NCI-H524 treated with DMSO at 0.1 percent for 48 hours (cell line): ENCODE measurements at regions not wholly inside any gene's neighbourhood (a gene's known extent, or its start where the extent isn't known, plus 50 kb on each side); places are given as distances from the start of the nearest gene placed in this dataset.
"Not testable (repeated sequence)": the region's sequence is repeated elsewhere in the genome, so short reads cannot be mapped to it uniquely, and the experiment has no call there.

Experiments
- DNase-seq: peaks from one replicate; lab custom pipeline; 2025; lab: John Stamatoyannopoulos, UW

DNA sequence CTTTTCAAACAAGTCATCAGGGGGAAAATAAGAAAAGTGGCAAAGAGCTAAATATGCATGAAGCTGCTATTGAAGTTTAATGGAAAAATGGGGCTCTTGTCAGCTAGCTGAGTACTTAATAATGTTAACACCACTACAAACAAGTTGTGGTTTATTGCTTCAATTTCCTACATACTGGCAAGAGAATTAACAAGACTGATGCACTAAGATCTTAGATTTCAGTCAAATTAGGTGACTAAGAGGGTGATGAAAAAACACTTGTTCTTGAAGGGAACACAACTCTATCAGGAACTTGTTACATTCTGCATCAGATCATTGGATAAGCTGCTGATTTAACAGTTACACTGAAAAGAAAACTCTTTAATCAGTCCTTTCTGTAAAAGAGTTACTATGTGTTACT lies 234.6 kb upstream of the AFF2 start:
- no peak for DNase-seq

DNA sequence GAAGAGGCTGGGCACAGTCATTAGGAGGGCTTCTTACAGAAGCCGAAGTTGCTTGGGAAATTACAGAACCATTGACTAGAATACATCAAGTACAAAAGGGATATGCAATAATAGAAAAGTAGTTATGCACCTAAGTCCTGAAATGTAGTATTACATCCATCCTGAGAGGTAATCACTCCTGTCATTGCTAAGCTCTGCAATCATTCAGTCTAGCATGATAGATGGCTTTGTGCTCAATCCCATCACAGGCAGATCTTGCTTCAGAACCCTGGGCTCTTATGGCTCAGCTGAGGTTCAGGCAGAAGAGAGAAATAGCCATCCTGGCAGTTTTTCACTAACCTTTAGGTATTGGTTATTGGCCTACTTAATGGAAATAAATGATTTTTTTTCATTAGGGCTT lies 231.7 kb upstream of the AFF2 start:
- no peak for DNase-seq

DNA sequence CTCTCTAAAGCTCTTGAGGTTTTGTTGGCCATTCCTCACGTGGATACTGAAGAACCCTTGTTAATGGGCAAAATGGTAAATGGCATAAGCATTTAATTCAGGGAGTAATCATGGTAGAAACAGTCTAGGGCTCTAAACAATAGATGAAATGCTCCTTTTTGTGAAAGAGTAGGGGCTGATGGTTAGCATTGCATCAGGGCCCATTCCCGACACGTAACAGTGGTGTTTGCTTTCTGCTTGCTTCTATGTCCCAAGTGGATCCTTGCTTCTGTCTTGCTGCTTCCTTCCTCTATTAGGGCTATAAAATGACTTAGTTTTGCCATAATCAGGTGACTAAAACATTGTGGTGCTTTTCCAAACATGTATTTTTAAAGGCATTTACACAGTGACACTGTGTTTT lies 230.9 kb upstream of the AFF2 start:
- DNase-seq = no peak

DNA sequence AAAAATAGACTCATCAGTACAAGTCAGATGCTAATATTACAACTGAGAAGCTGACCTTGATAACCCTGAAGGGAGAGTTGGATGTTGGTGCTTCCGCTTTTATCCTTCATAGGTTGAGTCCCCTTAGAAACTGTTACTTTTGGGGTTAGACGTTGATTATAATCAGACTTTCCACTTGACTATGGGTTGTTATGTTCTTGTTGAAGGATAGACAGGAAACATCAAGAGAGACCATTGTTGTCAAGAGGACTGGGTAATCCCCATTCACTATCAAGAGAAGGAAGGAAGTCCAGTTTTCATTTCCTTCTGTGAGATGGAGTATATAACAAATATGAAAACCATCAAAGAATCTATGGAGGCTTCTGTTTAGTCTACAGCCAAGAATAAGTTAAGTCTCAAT lies 229.9 kb upstream of the AFF2 start:
- DNase-seq = no peak

DNA sequence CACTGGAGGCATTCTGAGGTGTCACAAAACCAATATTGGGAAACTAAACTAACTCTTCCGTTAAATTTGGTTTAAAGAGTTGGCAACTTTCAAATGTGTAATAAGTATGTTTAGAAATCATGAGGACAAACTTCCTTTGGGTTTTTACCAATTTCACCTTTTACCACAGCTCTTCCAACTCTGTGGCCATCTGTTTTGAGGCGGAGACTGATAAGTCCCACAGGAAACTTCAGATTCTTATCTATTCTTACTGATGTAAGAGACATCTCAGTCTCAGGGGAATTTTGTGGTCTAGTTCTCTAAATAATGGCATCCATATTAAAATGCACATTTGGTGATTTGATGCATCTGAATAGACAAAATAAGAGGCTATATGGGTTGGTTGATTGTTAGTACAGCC lies 229.2 kb upstream of the AFF2 start:
- no peak for DNase-seq

DNA sequence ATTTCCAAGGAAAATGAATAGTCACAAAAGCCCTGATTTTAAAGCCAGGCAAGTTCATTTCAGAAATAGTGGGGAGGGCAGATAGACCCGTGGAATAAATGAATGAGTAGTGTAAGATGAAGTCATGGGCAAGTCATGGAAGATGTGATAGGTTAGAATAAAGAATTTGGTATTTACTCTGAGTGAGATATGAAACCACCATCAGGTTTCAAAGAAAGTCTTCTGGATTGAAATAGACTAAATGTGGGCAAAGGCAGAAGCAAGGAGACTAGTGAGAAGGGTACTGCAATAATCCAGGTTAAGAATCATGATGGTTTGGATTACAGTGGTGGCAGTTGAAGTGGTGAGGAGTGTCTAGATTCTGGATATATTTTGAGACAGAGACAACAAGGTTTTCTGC lies 218.5 kb upstream of the AFF2 start:
- no peak for DNase-seq

DNA sequence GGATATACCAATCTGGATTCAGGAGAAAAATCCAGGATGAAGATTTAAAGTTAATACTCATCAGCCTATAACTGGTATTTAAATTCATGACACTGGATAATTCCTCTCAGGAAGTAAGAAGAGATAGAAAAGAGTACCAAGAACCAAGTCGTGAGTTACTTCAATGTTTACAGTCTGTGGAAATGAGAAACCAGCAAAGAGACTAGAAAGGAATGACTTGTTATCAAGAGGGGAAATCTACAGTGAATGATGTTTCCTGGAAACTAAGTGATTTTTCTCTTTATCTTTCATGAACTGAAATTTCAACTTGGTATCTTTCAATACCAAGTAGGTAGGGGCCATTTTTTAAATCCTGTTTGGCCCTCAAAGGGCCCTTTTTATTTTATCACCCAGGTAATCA lies 217.9 kb upstream of the AFF2 start:
- DNase-seq = no peak

DNA sequence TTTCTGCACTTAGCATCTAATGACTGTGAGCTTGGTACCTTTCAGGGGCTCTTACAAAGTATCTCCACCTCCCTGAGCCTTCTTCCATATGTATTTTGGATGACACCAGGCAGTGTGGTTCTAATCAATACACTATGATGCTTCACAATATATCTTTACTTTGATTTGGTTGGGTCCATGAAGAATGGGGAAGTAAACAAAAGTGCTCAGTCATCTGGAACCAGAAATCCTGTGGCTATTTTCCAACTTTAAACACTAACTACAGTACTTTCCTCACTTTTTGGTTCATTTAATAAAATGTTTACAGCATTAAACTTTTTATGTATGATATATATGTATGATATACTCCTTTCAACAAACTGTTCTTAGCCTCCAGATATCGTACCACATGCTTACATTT lies 216.4 kb upstream of the AFF2 start:
- no peak for DNase-seq

DNA sequence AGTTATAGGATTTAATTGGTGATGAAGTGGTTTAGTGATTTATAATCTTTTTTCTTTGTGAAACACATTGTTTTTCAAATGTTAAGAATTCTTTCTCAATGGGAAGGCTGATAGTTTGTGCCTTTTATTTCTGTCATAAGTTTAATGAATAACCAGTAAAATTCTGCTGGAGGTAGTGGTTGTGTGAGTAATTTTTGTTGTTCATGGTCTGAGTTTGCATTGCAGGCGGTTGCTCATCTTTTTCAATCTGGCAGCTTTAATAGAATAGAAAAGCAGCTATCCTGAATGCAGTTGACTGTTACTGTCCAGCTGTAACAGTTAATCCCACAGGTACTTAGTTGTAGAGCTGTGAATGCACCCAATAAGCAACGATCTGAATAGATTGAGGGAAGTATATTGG lies 215.6 kb upstream of the AFF2 start:
- DNase-seq = no peak

DNA sequence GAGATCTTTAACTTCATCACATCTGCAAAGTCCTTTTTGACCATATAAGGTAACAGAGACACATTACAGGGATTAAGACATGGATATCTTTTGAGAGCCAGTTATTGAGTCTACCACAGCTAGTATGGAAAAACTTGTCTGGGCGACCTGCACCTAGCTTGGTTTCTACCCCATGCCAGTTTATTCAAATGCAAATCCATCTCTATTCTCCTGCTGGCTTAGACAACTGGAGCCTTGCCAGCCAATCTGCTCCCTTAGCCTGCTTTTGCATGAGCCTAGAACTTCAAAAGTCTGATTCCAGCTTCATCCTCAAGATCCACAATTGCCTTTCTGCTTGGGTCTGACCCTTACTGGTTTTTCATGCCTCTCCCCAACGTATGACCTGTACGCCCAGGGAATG lies 212.0 kb upstream of the AFF2 start:
- DNase-seq = no peak

DNA sequence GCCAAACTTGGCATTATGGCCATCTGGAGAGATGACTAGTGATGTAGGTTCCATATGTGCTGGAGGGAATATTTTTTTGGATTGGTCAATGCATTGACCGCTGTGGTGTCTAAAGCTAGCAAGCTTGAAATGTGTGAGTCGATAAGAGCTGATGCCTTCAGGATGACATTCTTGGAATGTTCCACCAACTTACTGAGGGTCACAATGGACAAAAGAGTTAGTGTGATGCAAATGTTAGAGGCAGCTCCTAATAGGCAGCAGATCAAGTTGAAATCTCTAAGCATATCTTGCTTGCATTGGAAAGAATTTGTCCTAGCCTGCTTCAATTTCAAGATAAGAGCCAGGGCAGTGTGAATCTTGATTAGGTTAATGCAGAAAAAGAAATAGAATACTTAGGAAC lies 210.4 kb upstream of the AFF2 start:
- no peak for DNase-seq

DNA sequence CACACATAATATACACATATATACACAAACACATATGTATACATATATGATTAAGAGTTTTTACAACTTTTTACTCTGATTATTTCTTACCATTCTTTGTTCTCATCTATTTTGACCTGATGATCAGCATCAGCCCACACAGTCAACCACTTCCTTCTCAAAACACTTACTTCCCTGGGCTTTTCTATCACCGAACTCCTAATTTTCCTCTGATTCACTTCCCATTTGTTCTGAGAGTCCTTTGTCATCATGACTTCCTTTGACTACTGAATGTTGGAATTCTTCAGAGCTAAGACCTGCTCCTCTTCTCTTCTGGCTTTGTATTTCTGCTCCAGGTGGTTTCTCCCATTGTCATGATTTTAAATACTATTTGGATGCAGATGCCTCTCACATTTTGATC lies 209.5 kb upstream of the AFF2 start:
- DNase-seq = no peak

DNA sequence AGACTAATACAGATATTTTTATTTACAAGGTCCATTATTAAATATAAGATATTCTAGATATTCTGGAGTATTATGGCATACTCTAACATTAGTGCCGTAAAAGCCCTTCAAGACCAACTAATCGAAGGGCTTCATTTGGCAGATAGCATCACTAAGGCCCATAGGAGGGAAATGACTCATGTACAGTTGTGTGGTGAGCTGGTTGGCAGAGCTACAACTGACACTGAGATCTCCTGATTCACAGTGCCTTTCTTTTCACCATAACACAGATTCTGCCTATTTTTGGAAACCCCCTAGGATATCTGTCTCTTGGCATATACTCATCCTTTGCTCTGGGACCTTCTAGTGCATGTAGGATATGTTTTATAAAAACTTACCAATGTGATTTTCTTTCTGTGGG lies 201.7 kb upstream of the AFF2 start:
- no peak for DNase-seq

DNA sequence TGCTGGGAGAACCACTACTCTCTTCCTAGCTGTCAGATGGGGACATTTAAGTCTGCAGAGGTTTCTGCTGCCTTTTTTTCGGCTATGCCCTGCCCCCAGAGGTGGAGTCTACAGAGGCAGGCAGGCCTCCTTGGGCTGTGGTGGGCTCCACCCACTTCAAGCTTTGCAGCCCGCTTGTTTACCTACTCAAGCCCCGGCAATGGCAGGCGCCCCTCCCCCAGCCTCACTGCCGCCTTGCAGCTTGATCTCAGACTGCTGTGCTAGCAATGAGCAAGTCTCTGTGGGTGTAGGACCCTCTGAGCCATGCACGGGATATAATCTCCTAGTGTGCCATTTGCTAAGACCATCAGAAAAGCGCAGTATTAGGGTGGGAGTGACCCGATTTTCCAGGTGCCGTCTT lies 195.2 kb upstream of the AFF2 start:
- DNase-seq = not testable (repeated sequence)

DNA sequence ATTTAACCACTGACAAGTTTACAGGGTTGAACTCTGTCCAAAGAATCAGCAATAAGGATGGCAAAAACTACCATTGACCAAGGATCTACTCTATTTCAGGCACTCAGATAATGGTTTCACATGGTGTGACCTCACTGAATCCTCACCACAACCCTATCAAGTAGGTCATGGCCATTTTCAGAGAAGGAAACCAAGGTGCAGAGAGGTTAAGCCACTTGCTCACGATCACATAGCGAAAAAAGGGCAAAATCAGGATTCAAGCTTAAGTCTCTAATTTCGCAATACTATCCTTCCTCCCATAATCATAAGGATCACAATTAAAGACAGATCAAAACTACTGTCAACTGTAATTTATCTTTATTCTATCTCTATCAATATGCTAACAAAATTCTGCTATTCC lies 191.0 kb upstream of the AFF2 start:
- DNase-seq = no peak

DNA sequence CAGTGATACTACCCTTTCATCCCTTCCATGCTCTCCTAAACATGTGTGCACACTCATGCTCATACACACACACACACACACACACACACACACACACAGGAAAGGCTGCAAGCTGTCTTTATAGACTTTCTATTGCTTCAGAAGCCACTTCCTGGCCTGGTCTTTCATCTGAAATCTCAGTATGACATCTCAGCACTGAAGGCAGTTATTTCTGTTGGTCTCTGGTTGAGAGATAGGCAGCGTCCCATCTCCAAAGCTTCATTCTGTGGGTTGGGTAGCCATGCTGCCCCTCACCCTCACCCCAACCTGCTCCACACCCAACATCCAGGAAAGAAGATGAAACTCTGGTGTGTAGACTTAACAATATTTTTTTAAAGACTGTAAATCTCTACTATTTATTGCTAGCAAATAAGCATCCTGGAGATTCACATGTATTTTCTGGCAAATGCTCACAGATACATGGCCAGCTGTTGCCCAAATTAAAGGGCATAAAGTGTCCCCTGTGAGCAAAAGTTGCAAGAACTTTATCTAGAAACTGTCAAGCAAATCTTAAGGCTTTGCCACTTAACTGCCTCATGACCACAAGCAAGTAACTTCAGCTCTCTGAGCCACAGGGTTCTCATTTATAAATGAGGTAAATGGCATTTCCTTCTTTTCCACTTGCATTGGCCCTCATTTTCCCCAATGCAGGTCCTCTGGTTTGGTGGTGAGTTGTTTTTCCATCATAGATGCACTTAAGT lies 189.8 kb upstream of the AFF2 start:
- DNase-seq = no peak

DNA sequence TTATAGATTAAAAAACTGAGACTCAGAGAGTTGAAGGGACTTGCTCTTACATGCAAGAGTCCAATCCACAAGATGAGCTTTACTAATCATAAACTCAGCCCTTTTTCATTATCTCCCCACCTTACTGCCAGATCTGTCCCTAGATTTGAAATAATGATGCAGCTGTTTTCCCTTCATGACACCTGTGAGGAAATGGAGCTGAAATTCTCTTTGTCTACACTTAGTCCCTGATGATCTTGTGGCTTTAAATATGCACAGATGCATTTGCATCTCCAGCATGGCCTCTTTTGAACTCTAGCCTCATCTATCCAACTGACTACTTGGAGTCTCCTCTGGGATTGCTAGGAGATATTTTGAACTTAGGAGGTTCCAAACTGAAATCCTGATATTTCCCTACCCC lies 188.9 kb upstream of the AFF2 start:
- DNase-seq = no peak

DNA sequence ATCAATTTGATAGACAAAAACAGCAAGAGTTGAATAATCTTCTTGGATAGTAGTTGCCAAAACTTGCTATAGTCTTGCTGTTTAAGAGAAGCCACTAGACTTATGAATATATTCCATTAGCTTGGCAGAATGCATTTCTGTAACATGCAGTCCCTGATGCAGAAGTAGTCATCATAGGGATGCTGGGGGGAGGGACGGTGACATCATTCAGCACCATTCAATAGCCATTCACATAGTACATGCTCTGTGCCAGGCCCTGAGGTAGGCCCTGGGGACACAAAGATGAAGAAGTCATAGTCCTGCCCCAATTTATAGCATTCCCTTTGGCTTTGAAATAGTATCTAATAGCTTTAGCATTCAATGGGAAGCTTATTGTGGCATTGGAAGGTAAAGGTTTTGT lies 185.5 kb upstream of the AFF2 start:
- no peak for DNase-seq

DNA sequence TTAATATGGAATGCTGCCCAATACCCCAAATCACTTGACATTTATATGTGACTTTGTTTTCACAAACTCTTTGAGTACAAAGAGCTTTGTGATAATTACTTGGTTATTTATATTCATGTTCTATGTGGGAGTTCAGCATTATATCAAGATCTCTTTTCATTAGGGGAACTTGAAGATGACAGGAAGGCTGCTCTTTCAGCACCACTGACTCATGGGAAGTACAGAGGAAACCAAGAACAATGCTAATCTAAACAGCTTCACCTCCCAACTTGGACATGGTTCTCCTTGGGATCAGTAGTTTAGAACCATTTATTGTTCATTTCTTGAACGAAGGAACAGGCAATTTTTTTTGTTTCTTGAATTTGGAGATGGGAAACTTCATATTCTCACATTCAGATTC lies 184.0 kb upstream of the AFF2 start:
- DNase-seq = no peak

DNA sequence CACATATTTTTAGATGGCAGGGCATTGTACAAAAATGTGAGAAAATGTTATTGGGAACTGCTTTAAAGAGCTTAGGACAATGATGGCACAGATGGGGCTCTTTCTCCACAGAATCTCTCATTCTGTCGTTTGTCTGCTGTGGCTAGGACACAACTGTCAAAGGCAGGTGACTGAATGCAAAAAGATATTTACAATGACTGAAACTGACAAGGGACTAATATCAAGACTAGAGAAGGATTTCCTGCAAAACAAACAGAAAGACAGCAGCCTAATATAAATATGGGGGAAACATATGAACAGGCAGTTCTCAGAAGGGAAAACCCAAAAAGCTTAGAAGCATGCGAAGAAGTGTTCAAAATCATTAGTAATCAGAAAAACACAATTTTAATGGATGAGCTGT lies 177.5 kb upstream of the AFF2 start:
- no peak for DNase-seq

DNA sequence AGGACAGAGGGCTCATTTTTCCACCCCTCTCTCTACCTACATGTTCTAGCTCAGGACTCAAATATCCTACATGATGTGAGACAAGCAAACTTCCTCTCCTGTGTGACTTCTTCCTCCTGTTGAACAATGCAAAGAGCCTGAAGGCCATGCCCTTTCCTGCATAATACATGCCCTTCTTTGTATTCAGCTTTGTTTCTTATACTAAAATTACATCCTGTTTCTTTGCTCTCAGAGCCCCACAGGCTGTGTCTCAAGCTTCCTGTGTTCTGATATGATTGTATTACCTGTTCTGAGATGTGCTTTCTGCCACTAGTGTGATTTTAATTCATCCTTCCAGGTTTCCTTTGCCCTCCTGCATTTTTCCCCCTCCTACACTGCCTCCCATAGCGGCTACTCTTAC lies 166.4 kb upstream of the AFF2 start:
- DNase-seq = no peak

DNA sequence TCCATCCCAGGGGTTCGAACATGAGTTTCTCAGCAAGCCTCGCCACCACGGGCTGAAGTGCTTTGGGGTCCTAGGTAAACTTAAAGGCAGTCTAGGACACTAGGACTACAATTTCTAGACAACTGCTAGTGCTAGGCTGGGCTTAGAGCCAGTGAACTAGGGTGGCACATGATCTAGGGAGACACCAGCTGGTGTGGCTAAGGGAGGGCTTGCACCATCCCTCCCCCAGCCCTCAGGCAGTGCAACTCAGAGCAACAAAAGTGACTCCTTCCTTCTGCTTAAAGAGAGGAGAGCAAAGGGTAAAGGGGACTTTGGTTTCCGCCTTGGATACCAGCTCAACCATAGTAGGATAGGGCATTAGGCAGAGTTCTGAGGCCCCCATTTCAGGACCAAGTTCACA lies 162.5 kb upstream of the AFF2 start:
- no peak for DNase-seq

DNA sequence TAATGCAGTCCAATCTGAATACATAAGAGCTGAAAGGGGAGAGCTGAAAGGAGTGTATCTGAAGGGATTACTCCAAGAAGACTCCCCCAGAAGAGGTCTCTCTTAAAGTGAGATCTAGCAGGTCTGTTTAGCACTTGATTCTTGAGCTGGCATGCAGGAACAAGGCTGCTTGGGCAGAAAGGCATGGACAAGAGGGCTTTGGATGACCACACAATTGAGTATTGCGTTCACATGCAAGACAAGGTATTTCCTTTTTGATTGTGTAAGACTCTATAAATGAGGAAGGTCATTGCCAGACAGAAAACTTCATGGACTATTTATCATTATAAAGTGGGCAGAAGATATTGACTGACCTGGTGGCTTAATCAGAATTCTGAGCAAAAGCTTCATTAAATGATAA lies 145.5 kb upstream of the AFF2 start:
- no peak for DNase-seq

DNA sequence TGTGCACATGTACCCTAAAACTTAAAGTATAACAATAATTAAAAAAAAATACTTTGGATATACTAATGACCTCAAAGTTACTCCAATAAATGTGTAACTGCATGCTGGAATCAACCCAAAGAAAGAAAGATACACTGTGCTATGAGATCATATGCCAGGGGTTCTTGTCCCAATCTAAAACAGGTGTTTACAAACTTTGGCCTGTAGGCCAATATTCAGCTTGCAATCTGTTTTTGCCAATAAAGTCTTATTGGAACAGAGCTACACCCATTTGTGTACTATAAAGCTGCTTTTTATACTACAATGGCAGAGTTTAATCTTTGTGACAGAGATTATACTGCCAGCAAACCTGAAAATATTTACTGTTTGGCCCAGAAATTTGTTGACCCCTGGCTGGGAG lies 138.8 kb upstream of the AFF2 start:
- DNase-seq = no peak
